Large intestine (tissue), 3 donors: ENCODE measurements at regions not wholly inside any gene's neighbourhood (a gene's known extent, or its start where the extent isn't known, plus 50 kb on each side); places are given as distances from the start of the nearest gene placed in this dataset.

Experiments used
- DNase-seq, 2 donors: peaks; one replicate each; pipeline versions ENCODE4 v3.0.0 to v3.0.0-alpha.2; 2013
- H3K27ac ChIP-seq: one replicate; pipeline ENCODE4 v1.5.1; 2013; ENCODE audit warnings: low read length
- H3K27me3 ChIP-seq: 2 replicates; pipeline ENCODE4 v1.6.1; 2013; ENCODE audit warnings: low read length; ENCODE audit not compliant: control insufficient read depth, insufficient read depth
- H3K36me3 ChIP-seq: 2 replicates; pipeline ENCODE4 v1.6.1; 2013; ENCODE audit warnings: low read length; ENCODE audit not compliant: control insufficient read depth, insufficient read depth
- H3K4me1 ChIP-seq: one replicate; pipeline ENCODE4 v1.6.1; 2013; ENCODE audit warnings: low read length; ENCODE audit not compliant: control insufficient read depth, insufficient read depth
- H3K4me3 ChIP-seq: one replicate; pipeline ENCODE4 v1.5.1; 2013; ENCODE audit warnings: low read length
- H3K9me3 ChIP-seq: one replicate; pipeline ENCODE4 v1.6.1; 2013; ENCODE audit warnings: mild to moderate bottlenecking, low read depth, low read length, moderate library complexity; ENCODE audit not compliant: control insufficient read depth
- WGBS: methylation state at CpG from one replicate; pipeline ENCODE4 v1.1.5; 2013; ENCODE audit warnings: low lambda C conversion rate; ENCODE audit not compliant: insufficient coverage; 5-methylcytosine and 5-hydroxymethylcytosine counted together

DNA sequence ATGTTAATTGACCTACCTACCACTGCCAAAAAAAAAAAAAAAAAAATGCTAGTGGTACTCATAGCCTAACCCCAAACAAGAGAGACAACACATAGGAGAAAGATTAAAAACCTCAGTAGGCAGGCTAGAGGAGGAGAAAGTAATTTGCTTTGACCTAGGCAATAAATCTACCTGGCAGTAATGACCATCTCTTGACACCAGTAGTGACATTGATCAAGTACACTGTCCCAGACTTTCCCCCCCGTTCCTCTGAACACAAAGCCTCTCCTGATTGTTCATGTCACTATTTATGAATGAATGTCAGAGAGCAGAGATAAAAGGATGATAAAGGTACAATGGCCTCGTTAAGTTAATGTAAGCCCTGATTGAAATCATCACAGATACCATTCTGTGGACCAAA lies 746.8 kb downstream of the CBLN4 start:
- H3K36me3 ChIP-seq = no peaks in the 10 kb centered on the region
- H3K27ac ChIP-seq = no peak overlapping the region
- H3K4me1 ChIP-seq = no peaks in the 10 kb centered on the region
- H3K27me3 ChIP-seq = no peaks in the 10 kb centered on the region
- 26% methylated on average over 2 of the region's 2 CpGs for WGBS
- no peak overlapping the region for H3K4me3 ChIP-seq
- DNase-seq = no peak
- H3K9me3 ChIP-seq = no peaks in the 10 kb centered on the region

GRCh38 chr20:55255016-55255415 lies 750.3 kb downstream of the CBLN4 start:
- WGBS = no CpG with 5 or more reads among the region's 6 CpGs
- H3K27ac ChIP-seq = no peak overlapping the region

DNA sequence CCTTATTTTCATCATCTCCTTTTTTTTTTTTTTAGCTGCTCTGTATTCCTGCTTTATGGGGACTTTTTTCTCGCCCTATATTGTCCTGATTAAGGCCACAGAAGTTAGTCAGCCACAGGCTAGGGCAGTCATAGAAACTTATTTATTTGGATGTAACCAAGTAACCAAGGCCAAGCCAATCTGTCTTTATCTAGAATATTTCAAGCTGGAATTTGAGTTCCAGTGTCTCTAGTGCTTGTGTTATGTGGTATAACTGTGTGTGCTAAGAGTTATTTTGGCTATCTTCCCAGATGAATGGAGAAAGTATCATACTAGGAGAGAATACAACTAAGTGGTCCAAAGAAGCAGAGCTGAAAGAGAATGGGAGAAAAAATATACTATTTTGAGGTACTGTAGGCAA lies 751.5 kb downstream of the CBLN4 start:
- no peak overlapping the region for H3K27ac ChIP-seq

More at GRCh38 chr20:55255016-55255415, 750.3 kb downstream of the CBLN4 start:
- H3K9me3 ChIP-seq = peaks cover 3% of the 10 kb centered on the region
- DNase-seq = no peak
- no peak overlapping the region for H3K4me3 ChIP-seq
- no peaks in the 10 kb centered on the region for H3K27me3 ChIP-seq
- H3K4me1 ChIP-seq = no peaks in the 10 kb centered on the region
- no peaks in the 10 kb centered on the region for H3K36me3 ChIP-seq

GRCh38 chr20:55252521-55252920 lies 752.8 kb downstream of the CBLN4 start:
- H3K27ac ChIP-seq = no peak overlapping the region

More for the DNA sequence above, 751.5 kb downstream of the CBLN4 start:
- H3K27me3 ChIP-seq = no peaks in the 10 kb centered on the region
- H3K36me3 ChIP-seq = no peaks in the 10 kb centered on the region
- H3K9me3 ChIP-seq = peaks cover 3% of the 10 kb centered on the region
- no peaks in the 10 kb centered on the region for H3K4me1 ChIP-seq
- no peak overlapping the region for H3K4me3 ChIP-seq
- DNase-seq = peak; percentile 16 to 45
- WGBS = 29% methylated on average over 1 of the region's 1 CpG

DNA sequence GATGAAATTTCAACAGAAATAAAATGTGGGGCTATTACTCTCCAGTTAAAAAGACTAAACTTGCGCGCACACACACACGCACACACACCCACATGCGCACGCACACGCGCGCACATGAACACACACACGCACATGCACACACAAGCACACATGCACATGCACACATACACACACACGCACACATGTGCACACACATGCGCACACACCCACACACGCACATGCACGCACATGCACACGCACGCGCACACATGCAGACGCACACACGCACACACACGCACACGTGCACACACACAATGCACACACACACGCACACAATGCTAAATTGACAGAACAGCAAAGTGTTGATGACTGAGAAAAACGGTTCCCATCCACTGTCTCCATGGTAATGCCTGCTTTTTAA lies 754.1 kb downstream of the CBLN4 start:
- Histone ChIP-seq H3K4me3 (no peak overlapping the region), H3K27me3 (no peaks in the 10 kb centered on the region), H3K4me1 (no peaks in the 10 kb centered on the region), H3K9me3 (peaks cover 3% of the 10 kb centered on the region), H3K27ac (no peak overlapping the region), H3K36me3 (no peaks in the 10 kb centered on the region)
- WGBS = 60% methylated on average over 1 of the region's 22 CpGs
- DNase-seq = no peak

More at GRCh38 chr20:55252521-55252920, 752.8 kb downstream of the CBLN4 start:
- WGBS = 100% methylated on average over 1 of the region's 5 CpGs
- no peak for DNase-seq
- H3K36me3 ChIP-seq = no peaks in the 10 kb centered on the region
- H3K9me3 ChIP-seq = peaks cover 3% of the 10 kb centered on the region
- H3K4me3 ChIP-seq = no peak overlapping the region
- H3K27me3 ChIP-seq = no peaks in the 10 kb centered on the region
- H3K4me1 ChIP-seq = no peaks in the 10 kb centered on the region

- Histone ChIP-seq H3K27me3 (no peaks in the 10 kb centered on the region), H3K36me3 (no peaks in the 10 kb centered on the region), H3K9me3 (no peaks in the 10 kb centered on the region), H3K4me3 (no peak overlapping the region), H3K4me1 (no peaks in the 10 kb centered on the region), H3K27ac (no peak overlapping the region)
- no peak for DNase-seq
Observed at GRCh38 chr20:55242853-55243252, 762.5 kb downstream of the CBLN4 start.

GRCh38 chr20:55239269-55239668 lies 763.9 kb downstream of the DOK5 start:
- DNase-seq = no peak
- H3K4me1 ChIP-seq = no peaks in the 10 kb centered on the region

GRCh38 chr20:55232647-55233046 lies 757.3 kb downstream of the DOK5 start:
- Histone ChIP-seq H3K36me3 (no peaks in the 10 kb centered on the region), H3K27me3 (no peaks in the 10 kb centered on the region), H3K4me3 (no peak overlapping the region), H3K9me3 (no peaks in the 10 kb centered on the region), H3K4me1 (no peaks in the 10 kb centered on the region), H3K27ac (no peak overlapping the region)
- no CpG with 5 or more reads among the region's 1 CpG for WGBS
- no peak for DNase-seq

More at GRCh38 chr20:55239269-55239668, 763.9 kb downstream of the DOK5 start:
- H3K27me3 ChIP-seq = no peaks in the 10 kb centered on the region
- H3K4me3 ChIP-seq = no peak overlapping the region
- H3K36me3 ChIP-seq = no peaks in the 10 kb centered on the region
- no peaks in the 10 kb centered on the region for H3K9me3 ChIP-seq
- H3K27ac ChIP-seq = no peak overlapping the region
- whole genome bisulfite sequencing = no CpG with 5 or more reads among the region's 1 CpG

DNA sequence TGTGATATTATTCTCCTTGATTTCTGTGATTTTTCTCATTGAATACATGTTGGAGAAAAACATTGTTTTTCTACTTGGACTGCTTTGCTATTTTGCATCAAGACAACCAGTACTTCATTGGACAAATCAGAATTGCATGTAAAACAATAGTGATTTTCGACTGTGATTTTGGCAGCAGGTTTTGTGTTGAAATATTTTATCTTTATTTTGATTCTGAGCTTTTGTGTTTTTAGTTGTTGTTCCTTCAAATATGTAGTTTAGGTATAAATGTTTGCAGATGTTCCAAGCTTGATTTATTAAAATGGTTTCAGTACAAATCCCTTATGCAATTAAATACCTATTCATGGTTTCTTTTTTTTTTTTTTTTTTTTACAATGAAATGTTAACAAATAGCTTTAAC lies 754.1 kb downstream of the DOK5 start:
- H3K4me3 ChIP-seq = no peak overlapping the region
- H3K27me3 ChIP-seq = no peaks in the 10 kb centered on the region
- no peaks in the 10 kb centered on the region for H3K4me1 ChIP-seq
- WGBS = no CpG with 5 or more reads among the region's 1 CpG
- DNase-seq = no peak
- no peaks in the 10 kb centered on the region for H3K9me3 ChIP-seq
- no peaks in the 10 kb centered on the region for H3K36me3 ChIP-seq
- H3K27ac ChIP-seq = no peak overlapping the region

- H3K27me3 ChIP-seq = no peaks in the 10 kb centered on the region
Observed at GRCh38 chr20:55216525-55217242, 741.3 kb downstream of the DOK5 start.

DNA sequence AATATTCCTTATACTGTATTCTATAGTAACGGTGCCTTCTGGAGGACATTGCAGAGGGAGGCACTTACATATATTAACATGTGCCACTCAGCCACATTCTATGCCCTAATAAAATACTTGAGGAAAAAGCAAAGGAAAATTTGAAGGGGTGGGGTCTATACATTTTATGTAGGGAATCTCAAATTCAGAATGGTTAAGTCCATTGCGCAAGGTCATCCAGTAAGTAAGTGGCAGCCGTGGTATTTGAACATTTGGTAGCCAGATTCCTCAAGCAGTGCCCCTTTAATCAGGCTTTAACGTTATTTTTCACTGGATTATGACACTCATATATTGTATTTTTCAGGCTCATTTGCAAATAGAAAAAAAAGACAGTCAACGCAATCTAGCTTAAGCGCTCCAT lies 738.3 kb downstream of the DOK5 start:
- no peak overlapping the region for H3K4me3 ChIP-seq
- H3K27me3 ChIP-seq = no peaks in the 10 kb centered on the region
- H3K4me1 ChIP-seq = no peaks in the 10 kb centered on the region
- no peaks in the 10 kb centered on the region for H3K9me3 ChIP-seq
- no peaks in the 10 kb centered on the region for H3K36me3 ChIP-seq
- H3K27ac ChIP-seq = no peak overlapping the region
- WGBS = 61% methylated on average over 3 of the region's 6 CpGs
- DNase-seq = no peak

More at GRCh38 chr20:55216525-55217242, 741.3 kb downstream of the DOK5 start:
- Histone ChIP-seq H3K4me1 (no peaks in the 10 kb centered on the region), H3K9me3 (peaks cover 2% of the 10 kb centered on the region), H3K27ac (no peak overlapping the region), H3K36me3 (no peaks in the 10 kb centered on the region), H3K4me3 (no peak overlapping the region)
- no peak for DNase-seq
- 81% methylated on average over 4 of the region's 8 CpGs for WGBS
